ENCODE measurements at regions not wholly inside any gene's neighbourhood (a gene's known extent, or its start where the extent isn't known, plus 50 kb on each side); places are given as distances from the start of the nearest gene placed in this dataset.
"Not testable (repeated sequence)": the region's sequence is repeated elsewhere in the genome, so short reads cannot be mapped to it uniquely, and the experiment has no call there.

- DNase-seq (ENCODE audit: low spot score): not testable (repeated sequence)
Observed at GRCh38 chr4:158407961-158408360, 113.7 kb upstream of the RXFP1 start.

GRCh38 chr4:158410272-158410671 is 111.4 kb upstream of the RXFP1 start:
- peak; percentile 38 for DNase-seq (ENCODE audit: low spot score)

GRCh38 chr4:158411269-158411668 is 110.4 kb upstream of the RXFP1 start:
- no peak for DNase-seq (ENCODE audit: low spot score)

GRCh38 chr4:158418679-158419078 is 103.0 kb upstream of the RXFP1 start:
- not testable (repeated sequence) for DNase-seq (ENCODE audit: low spot score)

GRCh38 chr4:158420782-158421181 is 100.9 kb upstream of the RXFP1 start:
- no peak for DNase-seq (ENCODE audit: low spot score)

GRCh38 chr4:158422546-158422945 is 99.1 kb upstream of the RXFP1 start:
- DNase-seq (ENCODE audit: low spot score): no peak

GRCh38 chr4:158428242-158428641 is 93.4 kb upstream of the RXFP1 start:
- peak; percentile 7 for DNase-seq (ENCODE audit: low spot score)

- no peak for DNase-seq (ENCODE audit: low spot score)
Observed at GRCh38 chr4:158442736-158443135, 78.9 kb upstream of the RXFP1 start.

- DNase-seq (ENCODE audit: low spot score): no peak
Observed at GRCh38 chr4:158443731-158444130, 78.0 kb upstream of the RXFP1 start.

- DNase-seq (ENCODE audit: low spot score): no peak
Observed at GRCh38 chr4:158444621-158445020, 77.1 kb upstream of the RXFP1 start.

- peak; percentile 5 for DNase-seq (ENCODE audit: low spot score)
Observed at GRCh38 chr4:158446106-158446505, 75.6 kb upstream of the RXFP1 start.

- DNase-seq (ENCODE audit: low spot score): no peak
Observed at GRCh38 chr4:158450741-158451140, 70.9 kb upstream of the RXFP1 start.

GRCh38 chr4:158452116-158452515 is 69.6 kb upstream of the RXFP1 start:
- not testable (repeated sequence) for DNase-seq (ENCODE audit: low spot score)

- DNase-seq (ENCODE audit: low spot score): no peak
Observed at GRCh38 chr4:158458271-158458895, 63.3 kb upstream of the RXFP1 start.

GRCh38 chr4:158459085-158459820 is 62.4 kb upstream of the RXFP1 start:
- DNase-seq (ENCODE audit: low spot score): no peak

- no peak for DNase-seq (ENCODE audit: low spot score)
Observed at GRCh38 chr4:158461336-158461735, 60.3 kb upstream of the RXFP1 start.

- DNase-seq (ENCODE audit: low spot score): no peak
Observed at GRCh38 chr4:158462611-158463010, 59.1 kb upstream of the RXFP1 start.
